HPDE6-E6E7 (cell line): ENCODE measurements at regions not wholly inside any gene's neighbourhood (a gene's known extent, or its start where the extent isn't known, plus 50 kb on each side); places are given as distances from the start of the nearest gene placed in this dataset.
A peak's percentile ranks its signal among the peaks of the same experiment; 100 is the strongest.
"Not testable (repeated sequence)": the region's sequence is repeated elsewhere in the genome, so short reads cannot be mapped to it uniquely, and the experiment has no call there.

Source experiments
- DNase-seq: peaks from one replicate; pipeline ENCODE4 v3.0.0; 2011; ENCODE audit warnings: missing footprints; ENCODE audit errors: extremely low spot score

- DNase-seq = no peak
Measured at GRCh38 chr4:33126002-33126401, 2405.8 kb downstream of the PCDH7 start.

GRCh38 chr4:33130662-33131061 lies 2410.5 kb downstream of the PCDH7 start:
- DNase-seq = not testable (repeated sequence)

- DNase-seq = no peak
Measured at GRCh38 chr4:33133723-33134122, 2413.6 kb downstream of the PCDH7 start.

GRCh38 chr4:33134366-33134765 lies 2414.2 kb downstream of the PCDH7 start:
- no peak for DNase-seq

GRCh38 chr4:33149658-33150524 lies 2429.7 kb downstream of the PCDH7 start:
- DNase-seq = peak; percentile 23

- DNase-seq = no peak
Measured at GRCh38 chr4:33150525-33150910, 2430.3 kb downstream of the PCDH7 start.

GRCh38 chr4:33160126-33160525 lies 2440.0 kb downstream of the PCDH7 start:
- DNase-seq = peak; percentile 9

GRCh38 chr4:33161202-33161601 lies 2441.0 kb downstream of the PCDH7 start:
- DNase-seq = no peak

GRCh38 chr4:33162122-33162521 lies 2442.0 kb downstream of the PCDH7 start:
- no peak for DNase-seq

GRCh38 chr4:33171873-33172525 lies 2451.8 kb downstream of the PCDH7 start:
- DNase-seq = no peak

GRCh38 chr4:33176566-33176965 lies 2456.4 kb downstream of the PCDH7 start:
- DNase-seq = no peak

GRCh38 chr4:33184657-33185290 lies 2464.6 kb downstream of the PCDH7 start:
- DNase-seq = no peak

- no peak for DNase-seq
Measured at GRCh38 chr4:33187035-33187434, 2466.9 kb downstream of the PCDH7 start.

GRCh38 chr4:33188733-33189132 lies 2468.6 kb downstream of the PCDH7 start:
- no peak for DNase-seq

- no peak for DNase-seq
Measured at GRCh38 chr4:33189169-33189568, 2469.0 kb downstream of the PCDH7 start.

- DNase-seq = no peak
Measured at GRCh38 chr4:33193109-33193508, 2472.9 kb downstream of the PCDH7 start.

- DNase-seq = no peak
Measured at GRCh38 chr4:33200377-33200776, 2480.2 kb downstream of the PCDH7 start.

GRCh38 chr4:33218238-33218637 lies 2498.1 kb downstream of the PCDH7 start:
- DNase-seq = no peak

- DNase-seq = no peak
Measured at GRCh38 chr4:33226133-33226532, 2506.0 kb downstream of the PCDH7 start.

GRCh38 chr4:33226783-33227182 lies 2506.6 kb downstream of the PCDH7 start:
- no peak for DNase-seq

- no peak for DNase-seq
Measured at GRCh38 chr4:33255094-33255493, 2534.9 kb downstream of the PCDH7 start.

GRCh38 chr4:33255507-33255906 lies 2535.3 kb downstream of the PCDH7 start:
- DNase-seq = no peak

GRCh38 chr4:33262824-33263223 lies 2542.7 kb downstream of the PCDH7 start:
- peak; percentile 3 for DNase-seq
